ACHN (cell line): ENCODE measurements at regions not wholly inside any gene's neighbourhood (a gene's known extent, or its start where the extent isn't known, plus 50 kb on each side); places are given as distances from the start of the nearest gene placed in this dataset.
"Not testable (repeated sequence)": the region's sequence is repeated elsewhere in the genome, so short reads cannot be mapped to it uniquely, and the experiment has no call there.

Experiments used
- DNase-seq: peaks from one replicate; pipeline ENCODE4 v3.0.0-alpha.2; 2015
- in situ Hi-C: cut with HindIII; loops from 2 replicates; pipeline ENCODE4 v1.10.0; 2017; ENCODE audit warnings: low sequenced_read_pairs, low pct_ligation_motif_present, low pct_unique_long_range_greater_than_20kb

DNA sequence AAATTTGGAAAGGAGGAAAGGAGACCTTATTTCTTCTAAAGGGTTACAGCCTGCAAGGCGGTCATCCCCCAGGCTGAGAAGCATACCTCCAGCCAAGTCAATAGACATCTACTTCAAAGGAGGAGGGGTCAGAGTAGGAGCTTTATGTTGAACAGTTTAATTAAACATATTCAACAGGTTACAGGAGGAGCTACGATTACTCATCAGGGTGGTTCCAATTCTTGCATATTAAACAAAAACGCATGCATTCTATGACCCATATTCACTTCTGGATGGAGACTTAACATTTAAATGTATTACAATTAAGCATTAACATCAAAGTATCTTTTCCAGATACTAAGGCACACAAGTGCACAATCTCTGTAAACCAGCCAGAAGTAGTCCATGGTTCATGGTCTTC lies 1955.0 kb downstream of the PCDH9 start:
- in situ Hi-C loops, result no loop called here
- no peak for DNase-seq

DNA sequence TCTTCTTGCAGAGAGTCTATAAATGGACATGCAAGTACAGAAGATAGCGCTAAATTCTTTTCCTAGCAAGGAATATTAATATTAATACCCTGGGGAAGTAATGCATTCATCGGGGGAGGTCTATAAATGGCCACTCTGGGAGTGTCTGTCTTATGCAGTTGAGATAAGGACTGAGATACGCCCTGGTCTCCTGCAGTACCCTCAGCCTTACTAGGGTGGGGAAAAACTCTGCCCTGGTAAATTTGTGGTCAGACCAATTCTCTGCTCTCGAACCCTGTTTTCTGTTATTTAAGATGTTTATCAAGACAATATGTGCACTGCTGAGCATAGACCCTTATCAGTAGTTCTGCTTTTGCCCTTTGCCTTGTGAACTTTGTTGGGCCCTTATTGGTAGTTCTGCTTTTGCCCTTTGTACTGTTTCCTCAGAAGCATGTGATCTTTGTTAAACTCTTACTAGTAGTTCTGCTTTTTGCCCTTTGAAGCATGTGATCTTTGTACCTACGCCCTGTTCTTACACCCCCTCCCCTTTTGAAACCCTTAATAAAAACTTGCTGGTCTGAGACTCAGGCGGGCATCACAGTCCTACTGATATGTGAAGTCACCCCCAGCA lies 1956.2 kb downstream of the PCDH9 start:
- DNase-seq, in situ Hi-C loops: not testable (repeated sequence)

DNA sequence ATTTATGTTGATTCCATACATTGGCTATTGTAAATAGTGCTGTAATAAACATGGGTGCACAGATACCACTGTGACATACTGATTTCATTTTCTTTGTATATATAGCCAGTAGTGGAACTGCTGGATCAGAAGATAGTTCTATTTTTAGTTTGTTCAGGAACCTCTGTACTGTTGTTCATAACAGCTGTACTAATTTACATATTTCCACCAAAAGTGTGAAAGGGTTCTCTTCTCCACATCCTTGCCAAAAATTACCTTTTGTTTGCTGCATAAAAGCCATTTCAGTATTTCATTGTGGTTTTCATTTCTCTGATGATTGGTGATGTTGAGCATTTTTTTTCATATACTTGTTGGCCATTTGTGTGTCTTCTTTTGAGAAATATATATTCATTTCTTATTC lies 1962.1 kb downstream of the PCDH9 start:
- in situ Hi-C loops, result no loop called here
- no peak for DNase-seq

DNA sequence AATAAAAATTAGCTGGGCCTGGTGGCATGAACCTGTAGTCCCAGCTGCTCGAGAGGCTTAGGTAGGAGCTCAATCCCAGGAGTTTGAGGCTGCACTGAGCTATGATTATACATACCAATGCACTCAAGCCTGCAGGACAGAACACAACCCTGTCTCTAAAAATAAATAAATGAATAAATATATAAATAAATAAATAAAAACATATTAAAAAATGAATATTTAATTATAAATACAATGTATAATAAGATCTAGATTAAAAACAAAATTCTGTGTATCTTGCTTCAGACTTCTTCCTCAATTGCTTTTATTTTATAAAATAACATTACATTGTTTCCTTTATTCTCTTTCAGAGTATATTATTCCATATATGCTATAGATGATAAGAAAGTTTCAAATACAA lies 1964.1 kb downstream of the PCDH9 start:
- DNase-seq, result no peak
- in situ Hi-C loops, result no loop called here

DNA sequence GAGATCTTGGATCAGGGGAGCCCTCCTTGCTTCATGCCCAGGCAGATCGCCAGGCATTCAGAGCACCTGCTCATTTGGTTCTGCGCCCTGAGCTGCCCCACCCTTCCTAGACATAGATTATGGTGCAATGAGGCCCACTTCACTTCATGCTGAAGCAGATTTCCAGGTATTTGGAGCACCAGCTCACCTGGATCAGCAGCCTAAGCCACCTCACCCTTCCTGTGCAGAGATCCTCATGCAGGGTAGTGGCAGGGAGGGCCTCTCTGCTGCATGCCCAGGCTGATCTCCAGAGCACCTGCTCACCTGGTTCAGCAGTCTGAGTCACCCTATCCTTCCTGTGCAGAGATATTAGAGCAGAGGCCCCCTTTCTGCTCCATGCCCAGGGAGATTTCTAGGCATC lies 1966.1 kb downstream of the PCDH9 start:
- no peak for DNase-seq
- in situ Hi-C loops, result no loop called here

DNA sequence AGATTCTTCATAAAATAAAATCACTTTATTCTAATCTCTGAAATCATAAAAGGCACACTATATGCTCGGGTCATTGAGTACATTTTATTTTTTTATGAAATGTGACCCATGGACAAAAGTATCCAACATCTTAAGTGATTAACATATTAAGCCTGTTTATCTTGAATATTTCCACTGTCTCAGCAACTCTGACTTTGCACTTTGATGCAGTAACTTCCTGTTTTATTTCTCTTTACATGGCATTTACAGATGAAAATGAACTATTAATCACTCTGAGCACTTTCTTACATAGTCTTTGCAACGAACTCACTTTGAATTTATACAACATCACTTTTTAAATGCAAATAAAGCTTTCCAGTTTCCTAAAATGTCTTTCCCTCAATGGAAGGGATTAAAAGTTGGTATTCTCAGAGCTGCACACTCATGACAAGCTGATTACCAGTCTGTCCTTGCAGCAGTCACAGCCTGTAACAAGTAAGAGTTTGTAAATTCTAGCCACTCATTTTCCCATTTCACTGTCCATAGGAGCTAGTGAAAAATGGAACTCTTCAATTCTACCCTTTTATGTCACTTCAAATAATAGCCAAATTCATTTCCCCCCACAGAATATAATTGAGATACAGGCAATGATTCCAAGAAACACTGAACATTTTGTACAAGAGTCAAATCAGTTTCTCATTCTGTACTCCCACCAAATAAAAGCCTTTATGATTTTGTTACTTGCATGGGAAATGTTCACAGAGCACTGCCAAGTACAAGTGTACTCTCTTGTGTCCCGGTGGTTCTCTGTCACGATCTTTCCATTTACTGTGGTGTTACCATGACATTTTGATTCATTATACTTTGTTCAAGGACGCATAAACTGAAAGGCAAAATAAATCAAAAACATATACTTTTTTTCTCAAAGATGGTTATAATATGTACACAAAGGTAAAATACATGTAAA lies 1968.9 kb downstream of the PCDH9 start:
- peak; percentile 1 for DNase-seq
- in situ Hi-C loops, result no loop called here

DNA sequence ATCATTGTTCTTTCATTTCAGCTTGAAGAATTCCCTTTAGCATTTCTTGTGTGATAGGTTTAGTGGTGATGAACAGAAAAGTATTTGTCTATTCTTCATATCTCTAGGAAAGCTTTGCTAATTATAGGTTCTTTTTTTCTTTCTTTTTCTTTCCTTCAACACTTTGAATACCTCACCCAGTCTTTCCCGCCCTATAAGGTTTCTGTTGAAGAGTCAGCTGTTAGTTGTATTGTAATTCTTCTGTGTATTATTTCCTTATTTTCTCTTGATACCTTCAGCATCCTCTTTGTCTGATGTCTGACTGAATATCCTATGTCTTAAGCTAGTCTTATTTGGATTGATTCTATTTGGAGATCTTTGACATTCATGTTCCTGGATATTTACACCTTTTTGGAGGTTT lies 1989.4 kb downstream of the PCDH9 start:
- in situ Hi-C loops, result no loop called here
- DNase-seq, result no peak

DNA sequence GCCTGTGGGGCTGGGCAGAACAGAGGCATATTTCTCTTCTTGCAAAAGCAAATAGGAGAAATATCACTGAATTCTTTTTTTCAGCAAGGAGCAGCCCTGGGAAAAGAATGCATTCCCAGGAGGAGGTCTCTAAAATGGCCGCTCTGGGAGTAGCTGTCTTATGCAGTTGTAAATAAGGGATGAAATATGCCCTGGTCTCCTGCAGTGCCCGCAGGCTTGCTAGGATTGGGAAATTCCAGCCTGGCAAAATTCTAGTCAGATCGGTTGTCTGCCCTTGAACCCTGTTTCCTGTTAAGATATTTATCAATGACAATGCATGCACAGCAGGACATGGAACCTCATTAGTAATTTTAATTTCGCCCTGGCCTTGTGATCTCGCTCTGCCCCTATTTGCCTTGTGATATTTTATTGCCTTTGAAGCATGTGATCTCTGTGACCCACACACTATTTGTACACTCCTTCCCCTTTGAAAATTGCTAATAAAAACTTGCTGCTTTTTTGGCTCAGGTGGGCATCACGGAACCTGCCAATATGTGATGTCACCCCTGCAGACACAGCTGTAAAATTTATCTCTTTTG lies 1993.2 kb downstream of the PCDH9 start:
- in situ Hi-C loops, result no loop called here
- DNase-seq, result no peak

DNA sequence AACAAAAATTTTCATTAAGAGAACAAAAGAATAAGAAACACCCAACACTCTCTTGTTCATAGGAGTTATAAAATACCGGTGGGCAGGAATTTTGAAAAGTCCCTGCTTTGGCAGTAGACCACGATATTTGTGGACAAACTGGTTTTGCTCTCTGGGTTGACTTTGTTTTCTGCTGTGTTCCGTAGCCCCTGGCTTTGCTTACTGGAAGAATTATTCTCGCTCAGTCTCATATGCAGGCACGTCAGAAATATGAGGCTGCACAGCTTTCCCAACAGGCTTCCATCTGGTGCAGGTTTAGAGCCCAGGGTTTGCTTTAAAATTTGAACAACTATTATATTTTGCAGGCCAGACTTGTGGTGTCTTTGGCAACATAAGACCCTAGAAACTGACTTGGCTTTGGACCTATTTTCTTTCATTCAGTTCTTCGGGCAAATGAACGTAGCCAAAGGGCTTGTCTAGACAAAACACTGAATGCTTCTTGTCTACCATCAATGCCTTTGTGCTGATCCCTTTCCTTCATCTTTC lies 2012.6 kb downstream of the PCDH9 start:
- in situ Hi-C loops, result no loop called here
- no peak for DNase-seq

DNA sequence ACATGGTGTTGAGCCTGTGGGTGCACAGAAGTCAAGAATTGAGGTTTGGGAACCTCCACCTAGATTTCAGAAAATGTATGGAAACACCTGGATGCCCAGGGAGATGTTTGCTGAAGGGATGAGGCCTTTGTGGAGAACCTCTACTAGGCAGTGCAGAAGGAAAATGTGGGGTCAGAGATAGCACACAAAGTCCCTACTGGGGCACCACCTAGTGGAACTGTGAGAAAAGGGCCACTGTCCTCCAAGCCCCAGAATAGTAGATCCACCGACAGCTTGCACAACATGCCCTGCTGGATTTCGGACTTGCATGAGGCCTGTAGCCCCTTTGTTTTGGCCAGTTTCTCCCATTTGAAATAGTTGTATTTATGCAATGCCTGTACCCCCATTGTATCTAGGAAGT lies 2027.3 kb downstream of the PCDH9 start:
- DNase-seq, result peak; percentile 0
- in situ Hi-C loops, result not testable (repeated sequence)

DNA sequence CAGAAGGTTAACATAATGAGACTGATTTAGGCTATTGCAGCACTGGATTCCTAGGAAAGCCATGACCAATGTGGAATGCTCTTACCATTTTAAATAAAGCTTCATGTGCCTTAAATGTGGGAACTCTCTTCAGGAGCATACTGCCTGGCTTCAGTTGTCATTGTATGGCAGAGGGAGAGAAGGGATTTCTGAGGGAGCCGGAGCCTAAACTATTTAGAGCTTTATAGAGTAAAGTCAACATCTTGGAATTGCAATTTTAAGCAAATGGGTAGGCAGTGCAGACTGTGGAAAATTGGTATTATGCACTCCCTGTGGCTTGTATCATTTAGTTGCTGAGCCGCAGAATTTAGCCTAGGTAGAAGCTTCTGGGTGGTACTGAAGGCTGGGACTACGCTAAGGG lies 2041.4 kb downstream of the PCDH9 start:
- DNase-seq, result no peak
- in situ Hi-C loops, result no loop called here

DNA sequence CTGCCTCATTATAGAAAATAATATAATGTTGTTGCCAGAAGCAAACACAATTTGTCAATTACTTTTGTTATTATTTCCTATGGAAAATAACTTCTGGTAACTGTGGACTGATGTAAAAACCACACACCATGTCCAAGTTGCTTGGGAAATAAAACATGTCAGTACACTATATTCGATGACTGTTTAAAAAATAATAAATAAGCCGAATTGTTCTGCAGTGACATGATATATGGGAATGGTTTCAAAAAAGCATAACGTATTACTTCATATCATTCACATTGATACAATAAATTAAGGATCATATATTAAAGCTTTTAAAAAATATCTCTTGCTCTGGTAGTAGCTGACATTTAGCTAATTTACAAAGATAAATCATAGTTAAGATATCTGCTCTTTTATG lies 2062.1 kb downstream of the PCDH9 start:
- no peak for DNase-seq
- in situ Hi-C loops, result no loop called here

DNA sequence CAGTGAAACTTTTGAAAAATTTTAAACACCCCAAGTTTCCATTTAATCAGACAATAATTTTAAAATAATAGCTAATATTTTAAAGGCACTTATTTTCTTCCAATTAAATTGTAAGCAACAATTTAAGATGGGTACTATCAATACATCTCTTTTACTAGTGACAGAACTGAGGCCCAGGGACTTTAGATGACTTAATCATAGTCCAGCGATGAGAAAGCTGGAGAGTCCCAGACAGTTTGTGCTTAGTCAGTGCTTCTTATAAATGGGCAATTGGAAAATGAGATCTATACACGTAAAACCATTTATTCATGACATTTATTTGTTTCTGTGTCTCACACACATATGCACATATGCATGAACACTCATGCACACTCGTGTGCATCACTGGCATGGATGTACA lies 2063.5 kb downstream of the PCDH9 start:
- in situ Hi-C loops, result no loop called here

DNA sequence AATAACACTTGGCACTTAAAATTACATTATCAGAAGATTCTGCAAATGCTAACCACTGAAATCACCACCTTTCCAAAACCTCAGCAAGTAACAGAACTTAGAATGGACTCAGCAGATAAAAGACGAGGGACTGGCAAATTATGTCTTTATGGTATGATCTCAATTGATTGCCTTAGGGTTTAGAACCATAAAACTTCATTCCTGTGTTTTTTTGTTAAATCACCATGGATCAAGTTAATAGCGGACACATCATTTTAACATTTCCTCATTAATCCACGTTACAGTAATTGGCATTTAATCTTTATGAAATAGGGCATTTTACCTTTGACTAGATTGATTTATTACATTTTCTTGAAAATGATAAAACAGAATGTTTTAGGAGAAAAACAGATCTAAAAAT lies 2070.3 kb downstream of the PCDH9 start:
- no peak for DNase-seq
- in situ Hi-C loops, result no loop called here

More for the DNA sequence above, 2063.5 kb downstream of the PCDH9 start:
- DNase-seq, result no peak

DNA sequence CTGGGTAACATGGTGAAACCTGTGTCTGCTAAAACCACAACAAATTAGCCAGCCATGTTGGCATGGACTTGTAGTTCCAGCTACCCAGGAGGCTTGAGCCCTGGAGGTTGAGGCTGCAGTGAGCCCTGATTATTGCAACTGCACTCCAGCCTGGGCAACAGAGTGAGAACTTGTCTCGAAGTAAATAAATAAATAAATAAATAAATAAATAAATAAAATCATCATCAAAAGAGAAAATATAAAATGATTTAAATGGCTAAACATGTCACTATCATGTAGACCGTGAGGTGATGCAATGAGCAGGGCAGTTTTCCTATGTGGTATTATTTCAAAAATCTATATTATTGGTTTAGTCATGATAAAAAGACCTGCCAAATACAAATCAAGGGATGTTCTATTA lies 2074.3 kb downstream of the PCDH9 start:
- in situ Hi-C loops, result no loop called here
- no peak for DNase-seq

DNA sequence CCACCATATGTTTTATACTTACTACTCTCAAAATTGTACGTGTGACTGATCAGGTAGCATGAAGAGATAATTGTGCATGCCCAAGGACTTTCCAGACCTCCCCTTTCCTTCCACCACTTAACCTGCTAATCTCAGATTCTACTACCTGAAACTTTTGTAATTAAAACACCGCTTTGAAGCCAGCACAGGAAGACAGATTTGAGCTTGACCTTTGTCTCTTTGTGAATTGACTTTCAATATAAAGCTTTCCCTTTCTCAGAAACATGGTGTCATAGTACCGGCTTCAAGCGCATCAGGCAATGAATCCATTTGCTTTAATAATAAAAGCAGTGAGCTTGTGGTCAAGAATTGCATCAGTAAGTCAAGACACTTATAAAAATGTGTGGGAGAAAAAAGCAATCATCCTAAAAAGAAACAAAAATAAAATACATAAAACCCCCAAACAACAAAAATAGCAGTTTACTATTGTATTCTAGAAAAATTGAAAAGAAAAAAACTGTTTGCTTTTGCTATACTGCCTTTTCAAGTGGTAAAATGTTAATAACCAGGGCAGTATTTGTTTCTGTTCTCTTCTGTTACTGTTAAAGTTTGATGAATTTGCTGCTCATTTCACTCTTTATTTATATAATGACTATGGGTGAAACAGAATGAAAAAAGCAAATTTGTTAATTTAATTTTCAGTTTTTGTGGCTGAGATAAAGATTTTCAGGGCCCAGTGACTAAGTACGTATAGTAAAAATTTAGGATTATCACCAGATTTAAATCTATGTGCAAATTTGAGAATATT lies 2075.3 kb downstream of the PCDH9 start:
- in situ Hi-C loops, result no loop called here
- no peak for DNase-seq

DNA sequence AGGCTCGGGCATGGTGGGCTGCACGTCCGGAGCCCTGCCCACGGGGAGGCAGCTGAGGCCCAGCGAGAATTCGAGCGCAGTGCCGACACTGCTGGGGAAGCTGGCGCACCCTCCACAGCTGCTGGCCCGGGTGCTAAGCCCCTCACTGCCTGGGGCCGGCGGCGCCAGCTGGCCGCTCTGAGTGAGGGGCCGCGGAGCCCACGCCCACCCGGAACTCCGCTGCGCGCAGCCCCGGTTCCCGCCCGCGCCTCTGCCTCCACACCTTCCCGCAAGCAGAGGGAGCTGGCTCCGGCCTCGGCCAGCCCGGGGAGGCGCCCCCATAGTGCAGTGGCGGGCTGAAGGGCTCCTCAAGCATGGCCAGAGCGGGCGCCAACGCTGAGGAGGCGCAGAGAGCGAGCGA lies 2080.4 kb downstream of the PCDH9 start:
- in situ Hi-C loops, result no loop called here
- DNase-seq, result no peak

DNA sequence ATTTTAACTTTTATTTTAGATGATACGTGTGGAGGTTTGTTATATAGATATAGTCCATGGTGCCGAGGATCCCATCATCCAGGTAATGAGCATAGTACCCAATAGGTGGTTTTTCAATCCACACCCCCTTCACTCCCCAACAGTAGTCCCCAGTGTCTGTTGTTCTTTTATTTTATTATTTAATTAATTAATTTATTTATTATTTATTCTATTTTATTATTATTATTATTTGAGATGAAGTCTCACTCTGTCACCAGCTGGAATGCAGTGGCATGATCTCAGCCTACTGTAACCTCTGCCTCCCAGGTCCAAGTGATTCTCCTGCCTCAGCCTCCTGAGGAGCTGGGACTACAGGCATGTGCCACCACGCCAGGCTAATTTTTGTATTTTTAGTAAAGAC lies 2086.2 kb downstream of the PCDH9 start:
- DNase-seq, result no peak
- in situ Hi-C loops, result no loop called here

DNA sequence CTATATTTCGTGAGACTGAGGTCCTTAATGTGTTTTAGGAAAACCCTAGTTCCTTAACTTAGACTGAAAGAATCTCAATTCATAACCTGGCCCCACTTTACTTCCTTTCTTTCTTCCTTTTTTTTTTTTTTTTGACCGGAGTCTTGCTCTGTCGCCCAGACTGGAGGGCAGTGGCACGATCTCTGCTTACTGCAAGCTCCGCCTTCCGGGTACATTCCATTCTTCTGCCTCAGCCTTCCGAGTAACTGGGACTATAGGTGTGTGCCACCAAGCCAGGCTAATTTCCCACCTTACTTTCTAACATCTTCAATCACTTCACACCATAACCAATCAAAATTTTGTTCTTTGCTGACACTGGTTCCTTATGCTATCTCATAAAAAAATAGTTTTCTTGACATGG lies 2097.0 kb downstream of the PCDH9 start:
- in situ Hi-C loops, result no loop called here
- peak; percentile 54 for DNase-seq
